SK-N-SH (cell line): ENCODE measurements at regions not wholly inside any gene's neighbourhood (a gene's known extent, or its start where the extent isn't known, plus 50 kb on each side); places are given as distances from the start of the nearest gene placed in this dataset.
A peak's percentile ranks its signal among the peaks of the same experiment; 100 is the strongest.

Experiments used
- CTCF ChIA-PET: fragments of 300-600, 350-600 bp; formaldehyde crosslinking; extraction: SDS; loops from one replicate; lab custom pipeline; 2021; lab: Yijun Ruan, JAX
- POLR2A ChIA-PET: fragments of 350-600 bp; sonication (Branson Sonifier 250); formaldehyde crosslinking; extraction: SDS; loops from one replicate; lab custom pipeline; 2020; ENCODE audit warnings: antibody characterized with exemption, inconsistent platforms; lab: Yijun Ruan, JAX
- DNase-seq: peaks from one replicate; pipeline ENCODE4 v3.0.0; 2012
- H2AFZ ChIP-seq: fragments of 200-600 bp; sonication (generic); 2 replicates; pipeline ENCODE4 v1.8.1; 2016; ENCODE audit warnings: antibody characterized with exemption, mild to moderate bottlenecking, low read depth
- H3F3A ChIP-seq: fragments of 200-600 bp; sonication (generic); replicated peaks from 2 replicates; pipeline ENCODE3; 2016; ENCODE audit warnings: antibody characterized with exemption, mild to moderate bottlenecking; ENCODE audit not compliant: insufficient read depth
- H3K27ac ChIP-seq, 2 experiments: fragments of 200-500 bp in 1 of 2; fragments of 200-600 bp in 1 of 2; sonication (Bioruptor generic) in 1 of 2; sonication (generic), shearing (Covaris generic) in 1 of 2; 2 replicates each; pipeline versions ENCODE4 v1.5.1 to v1.6.1; 2014 to 2016; ENCODE audit warnings: low read depth in 2 of 2, inconsistent platforms in 1 of 2, low read length in 1 of 2, mild to moderate bottlenecking in 1 of 2, mixed read lengths in 1 of 2
- H3K27me3 ChIP-seq: fragments of 200-600 bp; sonication (generic), shearing (Covaris generic); 2 replicates; pipeline ENCODE4 v1.6.1; 2016; ENCODE audit warnings: mixed run types; ENCODE audit not compliant: insufficient read depth
- H3K36me3 ChIP-seq, 2 experiments: fragments of 200-500 bp in 1 of 2; fragments of 200-600 bp in 1 of 2; sonication (Bioruptor generic) in 1 of 2; sonication (generic) in 1 of 2; replicated peaks in 1 of 2; 2 replicates each; pipeline versions ENCODE3 to v1.5.1; 2014 to 2016; ENCODE audit warnings: low read length in 1 of 2, mild to moderate bottlenecking in 1 of 2; ENCODE audit not compliant: insufficient read depth in 2 of 2, control insufficient read depth in 1 of 2
- H3K4me1 ChIP-seq, 2 experiments: fragments of 200-500 bp in 1 of 2; fragments of 200-600 bp in 1 of 2; sonication (Bioruptor generic) in 1 of 2; sonication (generic), shearing (Covaris generic) in 1 of 2; 2 replicates each; pipeline versions ENCODE4 v1.5.1 to v1.6.1; 2014 to 2016; ENCODE audit warnings: low read depth in 1 of 2, low read length in 1 of 2, mixed run types in 1 of 2; ENCODE audit not compliant: insufficient read depth in 2 of 2, control insufficient read depth in 1 of 2
- H3K4me2 ChIP-seq: fragments of 200-600 bp; sonication (generic), shearing (Covaris generic); 2 replicates; pipeline ENCODE4 v1.6.1; 2017; ENCODE audit warnings: mixed run types
- H3K4me3 ChIP-seq, 2 experiments: fragments of 200-500 bp in 1 of 2; fragments of 200-600 bp in 1 of 2; sonication (Bioruptor generic) in 1 of 2; sonication (generic), shearing (Covaris generic) in 1 of 2; 2 replicates each; pipeline versions ENCODE4 v1.5.1 to v1.8.1; 2014 to 2016; ENCODE audit warnings: low read depth in 2 of 2, inconsistent platforms in 1 of 2, low read length in 1 of 2, mild to moderate bottlenecking in 1 of 2, mixed read lengths in 1 of 2, moderate library complexity in 1 of 2
- H3K79me2 ChIP-seq: fragments of 200-600 bp; sonication (generic); 2 replicates; pipeline ENCODE4 v1.8.1; 2017; ENCODE audit warnings: mild to moderate bottlenecking; ENCODE audit not compliant: insufficient read depth
- H3K9ac ChIP-seq: fragments of 200-600 bp; sonication (generic); 2 replicates; pipeline ENCODE4 v1.6.1; 2017; ENCODE audit warnings: mixed run types
- H3K9me2 ChIP-seq: fragments of 200-600 bp; sonication (generic); 2 replicates; pipeline ENCODE4 v1.6.1; 2017; ENCODE audit warnings: mixed run types
- H3K9me3 ChIP-seq: fragments of 200-600 bp; sonication (generic); 2 replicates; pipeline ENCODE4 v1.6.1; 2017; ENCODE audit warnings: mixed run types, mild to moderate bottlenecking, moderate library complexity
- H4K20me1 ChIP-seq: fragments of 200-600 bp; sonication (generic); 2 replicates; pipeline ENCODE4 v1.6.1; 2017; ENCODE audit warnings: mild to moderate bottlenecking, mixed run types; ENCODE audit not compliant: insufficient read depth
- EP300 ChIP-seq, 2 experiments: IDR thresholded peaks; 2 replicates each; pipeline versions ENCODE4 v1.4.0 to v1.6.1; 2012; ENCODE audit warnings: borderline replicate concordance in 1 of 2, low read depth in 1 of 2, low read length in 1 of 2
- GABPA ChIP-seq: IDR thresholded peaks from 2 replicates; pipeline ENCODE4 v1.4.0; 2012; ENCODE audit warnings: low read depth, mild to moderate bottlenecking
- NRF1 ChIP-seq: IDR thresholded peaks from 2 replicates; pipeline ENCODE4 v1.6.1; 2012; ENCODE audit warnings: low read depth, mild to moderate bottlenecking, low read length
- RFX5 ChIP-seq: IDR thresholded peaks from 2 replicates; pipeline ENCODE4 v1.6.1; 2012; ENCODE audit warnings: mild to moderate bottlenecking, improper control_type of control experiment, low read length
- WGBS: methylation state at CpG from one replicate; pipeline ENCODE4 v1.1.6; 2017; ENCODE audit warnings: low lambda C conversion rate; 5-methylcytosine and 5-hydroxymethylcytosine counted together
- TF ChIP-seq, protein P1 (sequence below): IDR thresholded peaks from 2 replicates; pipeline ENCODE4 v1.6.1; 2012; ENCODE audit warnings: mild to moderate bottlenecking, low read depth, low read length, moderate library complexity
- TF ChIP-seq, protein P2 (sequence below): fragments of 150-350 bp; IDR thresholded peaks from 2 replicates; pipeline ENCODE4 v1.6.1; 2017; ENCODE audit warnings: antibody characterized with exemption, low read length, low read depth, borderline replicate concordance
- TF ChIP-seq, protein P3 (sequence below): IDR thresholded peaks from 2 replicates; pipeline ENCODE4; 2012

DNA sequence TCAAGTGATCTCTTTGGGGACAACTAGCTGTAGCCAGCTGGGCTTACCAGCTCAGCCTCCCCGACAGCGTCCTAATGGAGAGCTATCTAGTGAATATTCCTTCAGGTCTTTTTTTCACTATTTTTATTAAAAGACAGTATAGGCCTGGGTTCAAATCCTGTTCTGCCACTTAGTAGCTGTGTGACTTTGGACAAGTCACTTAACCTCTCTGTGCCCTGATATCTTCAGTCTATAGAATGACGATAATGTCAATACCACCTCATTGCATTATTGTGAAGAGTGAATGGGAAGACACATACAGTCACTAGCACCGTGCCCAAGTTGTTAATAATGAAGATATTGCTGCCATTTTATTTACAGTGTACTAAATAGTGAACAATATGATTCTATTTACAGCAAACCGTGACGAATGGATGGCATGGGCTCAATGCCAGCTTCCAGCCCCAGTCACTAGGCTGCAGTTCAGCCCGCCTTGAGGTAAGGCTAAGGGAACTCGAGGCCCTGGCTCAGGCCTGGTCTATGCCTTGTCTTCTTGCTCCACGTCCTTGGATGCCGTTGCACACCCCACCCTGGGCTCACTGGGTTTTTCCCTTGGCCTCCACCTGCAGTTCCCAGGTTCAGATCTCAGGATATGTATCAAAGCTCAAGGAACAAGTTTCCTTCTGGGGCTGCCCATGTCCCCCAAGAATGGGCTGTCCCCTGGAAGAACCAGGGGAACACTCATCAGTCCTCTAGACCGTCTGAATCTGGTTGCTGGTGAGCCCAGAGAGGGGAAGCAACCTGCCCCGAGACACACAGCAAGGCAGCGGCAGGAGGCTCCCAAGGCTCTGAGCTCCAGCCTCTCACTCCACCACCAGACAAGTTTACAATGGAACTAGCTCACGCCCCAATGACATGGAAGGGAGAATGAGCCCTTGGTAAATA lies 95.4 kb upstream of the TNRC6C start (continued):
- TF ChIP-seq, protein P1, sequence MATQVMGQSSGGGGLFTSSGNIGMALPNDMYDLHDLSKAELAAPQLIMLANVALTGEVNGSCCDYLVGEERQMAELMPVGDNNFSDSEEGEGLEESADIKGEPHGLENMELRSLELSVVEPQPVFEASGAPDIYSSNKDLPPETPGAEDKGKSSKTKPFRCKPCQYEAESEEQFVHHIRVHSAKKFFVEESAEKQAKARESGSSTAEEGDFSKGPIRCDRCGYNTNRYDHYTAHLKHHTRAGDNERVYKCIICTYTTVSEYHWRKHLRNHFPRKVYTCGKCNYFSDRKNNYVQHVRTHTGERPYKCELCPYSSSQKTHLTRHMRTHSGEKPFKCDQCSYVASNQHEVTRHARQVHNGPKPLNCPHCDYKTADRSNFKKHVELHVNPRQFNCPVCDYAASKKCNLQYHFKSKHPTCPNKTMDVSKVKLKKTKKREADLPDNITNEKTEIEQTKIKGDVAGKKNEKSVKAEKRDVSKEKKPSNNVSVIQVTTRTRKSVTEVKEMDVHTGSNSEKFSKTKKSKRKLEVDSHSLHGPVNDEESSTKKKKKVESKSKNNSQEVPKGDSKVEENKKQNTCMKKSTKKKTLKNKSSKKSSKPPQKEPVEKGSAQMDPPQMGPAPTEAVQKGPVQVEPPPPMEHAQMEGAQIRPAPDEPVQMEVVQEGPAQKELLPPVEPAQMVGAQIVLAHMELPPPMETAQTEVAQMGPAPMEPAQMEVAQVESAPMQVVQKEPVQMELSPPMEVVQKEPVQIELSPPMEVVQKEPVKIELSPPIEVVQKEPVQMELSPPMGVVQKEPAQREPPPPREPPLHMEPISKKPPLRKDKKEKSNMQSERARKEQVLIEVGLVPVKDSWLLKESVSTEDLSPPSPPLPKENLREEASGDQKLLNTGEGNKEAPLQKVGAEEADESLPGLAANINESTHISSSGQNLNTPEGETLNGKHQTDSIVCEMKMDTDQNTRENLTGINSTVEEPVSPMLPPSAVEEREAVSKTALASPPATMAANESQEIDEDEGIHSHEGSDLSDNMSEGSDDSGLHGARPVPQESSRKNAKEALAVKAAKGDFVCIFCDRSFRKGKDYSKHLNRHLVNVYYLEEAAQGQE, result no peak
- TF ChIP-seq GABPA (no peak), RFX5 (no peak)
- TF ChIP-seq, protein P2, sequence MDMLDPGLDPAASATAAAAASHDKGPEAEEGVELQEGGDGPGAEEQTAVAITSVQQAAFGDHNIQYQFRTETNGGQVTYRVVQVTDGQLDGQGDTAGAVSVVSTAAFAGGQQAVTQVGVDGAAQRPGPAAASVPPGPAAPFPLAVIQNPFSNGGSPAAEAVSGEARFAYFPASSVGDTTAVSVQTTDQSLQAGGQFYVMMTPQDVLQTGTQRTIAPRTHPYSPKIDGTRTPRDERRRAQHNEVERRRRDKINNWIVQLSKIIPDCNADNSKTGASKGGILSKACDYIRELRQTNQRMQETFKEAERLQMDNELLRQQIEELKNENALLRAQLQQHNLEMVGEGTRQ, result no peak

DNA sequence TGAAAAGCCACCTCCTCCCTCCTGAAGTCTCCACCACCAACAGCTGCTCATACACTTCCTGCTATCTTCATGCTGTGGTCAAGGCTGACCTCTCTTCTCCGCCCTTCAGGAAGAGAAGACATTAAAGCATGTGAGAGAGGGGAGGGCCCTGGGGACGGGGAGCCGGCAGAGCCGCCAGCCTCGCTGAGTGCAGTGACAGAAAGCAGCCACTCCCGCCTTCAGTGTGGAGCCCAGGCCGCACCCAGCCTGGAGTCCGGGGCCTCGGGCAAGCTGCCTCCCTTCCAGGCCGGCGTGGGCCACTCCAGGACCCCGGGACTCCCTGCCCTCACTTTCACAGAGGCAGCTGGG lies 94.7 kb upstream of the TNRC6C start:
- ChIA-PET POLR2A (interaction anchor here (1.7 kb wide), 1 partner anchor 95 kb away, joined by 6 read pairs; the partner anchor contains the start of gene TNRC6C), CTCF (interaction anchor here (0.9 to 2.5 kb wide), 6 partner anchors 15 to 320 kb away, joined by 3 to 8 read pairs (median 4); no protein-coding TSS in a partner anchor)
- TF ChIP-seq, protein P3, sequence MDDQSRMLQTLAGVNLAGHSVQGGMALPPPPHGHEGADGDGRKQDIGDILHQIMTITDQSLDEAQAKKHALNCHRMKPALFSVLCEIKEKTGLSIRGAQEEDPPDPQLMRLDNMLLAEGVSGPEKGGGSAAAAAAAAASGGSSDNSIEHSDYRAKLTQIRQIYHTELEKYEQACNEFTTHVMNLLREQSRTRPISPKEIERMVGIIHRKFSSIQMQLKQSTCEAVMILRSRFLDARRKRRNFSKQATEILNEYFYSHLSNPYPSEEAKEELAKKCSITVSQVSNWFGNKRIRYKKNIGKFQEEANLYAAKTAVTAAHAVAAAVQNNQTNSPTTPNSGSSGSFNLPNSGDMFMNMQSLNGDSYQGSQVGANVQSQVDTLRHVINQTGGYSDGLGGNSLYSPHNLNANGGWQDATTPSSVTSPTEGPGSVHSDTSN, result no peak
- no peak for TF ChIP-seq NRF1
- TF ChIP-seq EP300 (IDR thresholded peaks at IDR 0.05; ENCODE audit: borderline replicate concordance in 1 of 2, low read depth in 1 of 2, low read length in 1 of 2), result no peak
- Histone ChIP-seq H3K36me3 (no peaks in the 10 kb centered on the region), H3K4me3 (no peak overlapping the region), H3K9me2 (no peaks in the 10 kb centered on the region), H3K27me3 (peaks cover 7% of the 10 kb centered on the region; the same call in 1 of the 2 replicates), H3K9me3 (no peaks in the 10 kb centered on the region), H3K4me1 (peaks cover 0 to 26% of the 10 kb centered on the region in 2 experiments; a peak in 1 of 4 replicates), H4K20me1 (no peaks in the 10 kb centered on the region), H3K79me2 (no peaks in the 10 kb centered on the region), H3K27ac (no peak overlapping the region), H2AFZ (no peak overlapping the region), H3K4me2 (no peak overlapping the region), H3F3A (no peaks in the 10 kb centered on the region), H3K9ac (no peak overlapping the region)
- DNase-seq, result peak; percentile 71
- WGBS, result 77% methylated on average over 8 of the region's 12 CpGs
